KMS-11 (cell line): ENCODE measurements at regions not wholly inside any gene's neighbourhood (a gene's known extent, or its start where the extent isn't known, plus 50 kb on each side); places are given as distances from the start of the nearest gene placed in this dataset.

Source experiments
- H2AFZ ChIP-seq: fragments of 200-600 bp; sonication (generic); 2 replicates; pipeline ENCODE4 v1.6.1; 2016; ENCODE audit warnings: antibody characterized with exemption, mixed run types, low read depth
- H3K27ac ChIP-seq: fragments of 200-600 bp; sonication (generic); 2 replicates; pipeline ENCODE4 v1.6.1; 2016; ENCODE audit warnings: mild to moderate bottlenecking, mixed run types
- H3K27me3 ChIP-seq: fragments of 200-600 bp; sonication (generic); 2 replicates; pipeline ENCODE4 v1.6.1; 2017; ENCODE audit warnings: mild to moderate bottlenecking, low read depth, mixed run types, moderate library complexity; ENCODE audit not compliant: insufficient read depth
- H3K36me3 ChIP-seq: fragments of 200-600 bp; sonication (generic); 2 replicates; pipeline ENCODE4 v1.6.1; 2017; ENCODE audit warnings: mild to moderate bottlenecking, mixed run types; ENCODE audit not compliant: insufficient read depth
- H3K4me1 ChIP-seq: fragments of 200-600 bp; sonication (generic); 2 replicates; pipeline ENCODE4 v1.6.1; 2016; ENCODE audit warnings: mild to moderate bottlenecking, low read depth, mixed run types; ENCODE audit not compliant: poor library complexity, severe bottlenecking
- H3K4me2 ChIP-seq: fragments of 200-600 bp; sonication (generic); 2 replicates; pipeline ENCODE4 v1.7.0; 2016; ENCODE audit warnings: mild to moderate bottlenecking, mixed run types
- H3K4me3 ChIP-seq: fragments of 200-600 bp; sonication (generic); IDR thresholded peaks from 2 replicates; pipeline ENCODE4 v1.6.1; 2017; ENCODE audit warnings: low read depth, low read length, mixed read lengths; ENCODE audit not compliant: insufficient read depth
- H3K79me2 ChIP-seq: fragments of 200-600 bp; sonication (generic); 2 replicates; pipeline ENCODE4 v1.6.1; 2016; ENCODE audit warnings: low read depth, mixed run types; ENCODE audit not compliant: insufficient read depth
- H3K9ac ChIP-seq: fragments of 200-600 bp; sonication (generic); 2 replicates; pipeline ENCODE4 v1.6.1; 2016; ENCODE audit warnings: mild to moderate bottlenecking, mixed run types
- H4K20me1 ChIP-seq: fragments of 200-600 bp; sonication (generic); 2 replicates; pipeline ENCODE4 v1.6.1; 2016; ENCODE audit warnings: mild to moderate bottlenecking, mixed run types; ENCODE audit not compliant: insufficient read depth
- CTCF ChIP-seq: fragments of 200-600 bp; sonication (generic); conservative IDR thresholded peaks from 2 replicates; pipeline ENCODE4 v1.6.1; 2017; ENCODE audit warnings: low read depth, mild to moderate bottlenecking, antibody characterized with exemption, low read length, moderate library complexity, mixed read lengths

- Histone ChIP-seq H3K79me2 (no peaks in the 10 kb centered on the region), H3K36me3 (no peaks in the 10 kb centered on the region), H3K4me2 (no peak overlapping the region), H3K4me3 (no peak overlapping the region), H3K4me1 (no peaks in the 10 kb centered on the region), H3K27me3 (no peaks in the 10 kb centered on the region), H3K9ac (no peak overlapping the region), H2AFZ (no peak overlapping the region), H3K27ac (no peak overlapping the region), H4K20me1 (no peaks in the 10 kb centered on the region)
- no peak for TF ChIP-seq CTCF
Observed at GRCh38 chr2:150989969-150990368, 271.7 kb downstream of the RBM43 start.

DNA sequence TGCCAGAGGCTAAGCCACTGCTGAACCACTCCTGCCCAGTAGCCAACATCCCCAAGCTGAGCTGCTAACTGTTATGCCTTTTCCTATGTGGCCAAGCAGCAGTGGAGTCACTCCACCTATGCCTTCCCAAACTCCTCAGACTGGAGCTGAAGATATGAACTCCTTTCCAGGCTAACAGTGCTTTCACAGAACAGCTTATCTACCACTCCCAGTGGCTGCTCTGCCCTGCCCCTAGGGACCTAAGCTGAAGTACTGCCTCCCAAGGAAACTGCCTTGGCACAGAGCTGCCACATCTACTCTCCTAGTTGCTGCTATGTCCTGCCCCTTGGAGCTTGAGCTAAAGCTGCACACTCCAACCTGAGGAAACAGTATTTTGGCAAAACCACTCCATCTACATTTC, 275.9 kb downstream of the RBM43 start:
- H3K9ac ChIP-seq, result no peak overlapping the region
- H3K79me2 ChIP-seq, result no peaks in the 10 kb centered on the region
- no peak overlapping the region for H3K4me3 ChIP-seq
- no peak overlapping the region for H2AFZ ChIP-seq
- H3K27me3 ChIP-seq, result no peaks in the 10 kb centered on the region
- TF ChIP-seq CTCF, result no peak
- no peaks in the 10 kb centered on the region for H4K20me1 ChIP-seq
- H3K27ac ChIP-seq, result no peak overlapping the region
- H3K36me3 ChIP-seq, result no peaks in the 10 kb centered on the region
- H3K4me1 ChIP-seq, result no peaks in the 10 kb centered on the region
- H3K4me2 ChIP-seq, result no peak overlapping the region

GRCh38 chr2:150983314-150983897, 278.3 kb downstream of the RBM43 start:
- no peak for TF ChIP-seq CTCF

GRCh38 chr2:150981826-150982225, 279.8 kb downstream of the RBM43 start:
- Histone ChIP-seq H3K4me3 (no peak overlapping the region), H3K4me2 (no peak overlapping the region), H4K20me1 (no peaks in the 10 kb centered on the region), H3K36me3 (no peaks in the 10 kb centered on the region), H3K79me2 (no peaks in the 10 kb centered on the region), H3K27ac (no peak overlapping the region), H3K27me3 (no peaks in the 10 kb centered on the region), H3K4me1 (no peaks in the 10 kb centered on the region), H2AFZ (no peak overlapping the region), H3K9ac (no peak overlapping the region)
- no peak for TF ChIP-seq CTCF

More at GRCh38 chr2:150983314-150983897, 278.3 kb downstream of the RBM43 start:
- Histone ChIP-seq H3K79me2 (no peaks in the 10 kb centered on the region), H3K4me3 (no peak overlapping the region), H3K27ac (no peak overlapping the region), H3K27me3 (no peaks in the 10 kb centered on the region), H3K4me2 (no peak overlapping the region), H3K9ac (no peak overlapping the region), H3K4me1 (no peaks in the 10 kb centered on the region), H4K20me1 (no peaks in the 10 kb centered on the region), H3K36me3 (no peaks in the 10 kb centered on the region), H2AFZ (no peak overlapping the region)
